PC-9 (cell line): ENCODE measurements at regions not wholly inside any gene's neighbourhood (a gene's known extent, or its start where the extent isn't known, plus 50 kb on each side); places are given as distances from the start of the nearest gene placed in this dataset.

ENCODE experiments used
- BruUV-seq: library from RNA; stranded (reverse); fragments of 400-500 nt; replicated peaks from 2 replicates; lab custom pipeline; 2021; lab: Mats Ljungman, UMichigan
- CTCF ChIA-PET: fragments of 300-600 bp; sonication (Branson Sonifier 250); formaldehyde crosslinking; loops from one replicate; lab custom pipeline; 2022; ENCODE audit warnings: antibody characterized with exemption; lab: Charles Lee
- POLR2A ChIA-PET: fragments of 300-600 bp; sonication (Branson Sonifier 250); formaldehyde crosslinking; loops from one replicate; lab custom pipeline; 2022; ENCODE audit warnings: antibody characterized with exemption; ENCODE audit not compliant: unreplicated experiment; lab: Charles Lee
- DNase-seq, 2 experiments: peaks; one replicate each; pipeline versions ENCODE4 v3.0.0 to v3.0.0-alpha.2; 2015 to 2022; ENCODE audit warnings: mixed read lengths in 1 of 2
- H2AFZ ChIP-seq: fragments of 200-600 bp; sonication (generic); 2 replicates; pipeline ENCODE4 v1.8.1; 2017; ENCODE audit warnings: antibody characterized with exemption
- H3F3A ChIP-seq: fragments of 200-600 bp; sonication (generic); 2 replicates; pipeline ENCODE4 v1.8.1; 2017; ENCODE audit warnings: antibody characterized with exemption, mild to moderate bottlenecking, low read depth; ENCODE audit not compliant: insufficient read depth
- H3K27ac ChIP-seq: fragments of 200-600 bp; sonication (generic); 2 replicates; pipeline ENCODE4 v1.6.1; 2016; ENCODE audit warnings: mixed run types
- H3K27me3 ChIP-seq: fragments of 200-600 bp; sonication (generic); 2 replicates; pipeline ENCODE4 v1.6.1; 2016; ENCODE audit warnings: low read depth, mixed run types; ENCODE audit not compliant: insufficient read depth
- H3K36me3 ChIP-seq: fragments of 200-600 bp; sonication (generic); 2 replicates; pipeline ENCODE4 v1.6.1; 2016; ENCODE audit warnings: low read depth, mixed run types
- H3K4me1 ChIP-seq: fragments of 200-600 bp; sonication (generic); replicated peaks from 2 replicates; pipeline ENCODE4 v1.6.1; 2016; ENCODE audit warnings: mixed run types; ENCODE audit not compliant: insufficient read depth
- H3K4me2 ChIP-seq: fragments of 200-600 bp; sonication (generic); 2 replicates; pipeline ENCODE4 v1.6.1; 2017; ENCODE audit warnings: mixed run types
- H3K4me3 ChIP-seq: fragments of 200-600 bp; sonication (generic); 2 replicates; pipeline ENCODE4 v1.6.1; 2016; ENCODE audit warnings: mixed run types
- H3K79me2 ChIP-seq: fragments of 200-600 bp; sonication (generic); 2 replicates; pipeline ENCODE4 v1.6.1; 2017; ENCODE audit warnings: low read depth, mixed run types
- H3K9me2 ChIP-seq: fragments of 200-600 bp; sonication (generic); 2 replicates; pipeline ENCODE4 v1.8.1; 2017; ENCODE audit warnings: mild to moderate bottlenecking; ENCODE audit not compliant: insufficient read depth
- H3K9me3 ChIP-seq: fragments of 200-600 bp; sonication (generic); 2 replicates; pipeline ENCODE4 v1.8.1; 2016; ENCODE audit warnings: low read depth; ENCODE audit not compliant: insufficient read depth
- H4K20me1 ChIP-seq: fragments of 200-600 bp; sonication (generic); 2 replicates; pipeline ENCODE4 v1.8.1; 2017; ENCODE audit not compliant: insufficient read depth
- CTCF ChIP-seq: fragments of 200-600 bp; sonication (generic); conservative IDR thresholded peaks from 2 replicates; pipeline ENCODE4 v1.6.1; 2017; ENCODE audit warnings: mixed run types, antibody characterized with exemption, mild to moderate bottlenecking, moderate library complexity
- EZH2 ChIP-seq: fragments of 200-600 bp; sonication (generic); IDR thresholded peaks from 2 replicates; pipeline ENCODE4 v1.8.0; 2017; ENCODE audit warnings: antibody characterized with exemption, low read depth
- intact Hi-C: fragments of 100-400 bp; cut with micrococcal nuclease; formaldehyde crosslinking; loops from one replicate; pipeline ENCODE4 v1.10.0; 2022; ENCODE audit not compliant: unreplicated experiment

- Histone ChIP-seq H3K27me3 (peaks cover 93% of the 10 kb centered on the region), H3K27ac (no peak overlapping the region), H3K79me2 (no peaks in the 10 kb centered on the region), H3K36me3 (no peaks in the 10 kb centered on the region), H3K9me3 (no peaks in the 10 kb centered on the region), H3K4me2 (no peak overlapping the region), H3K4me1 (no peaks in the 10 kb centered on the region), H2AFZ (no peak overlapping the region), H3F3A (no peaks in the 10 kb centered on the region), H3K9me2 (no peaks in the 10 kb centered on the region), H3K4me3 (no peak overlapping the region), H4K20me1 (no peaks in the 10 kb centered on the region; the same call in 1 of the 2 replicates)
- BruUV-seq = no TSS peak
- intact Hi-C loops = no loop called here
- DNase-seq = no peak
- POLR2A ChIA-PET = no interaction called here
- CTCF ChIA-PET = no interaction called here
- TF ChIP-seq CTCF (no peak), EZH2 (no peak)
These were observed 306.9 kb downstream of the QKI start for GRCh38 chr6:163721435-163721834.

- ChIA-PET CTCF (no interaction called here), POLR2A (no interaction called here)
- Histone ChIP-seq H3K4me2 (no peak overlapping the region), H3K4me3 (no peak overlapping the region), H3K27me3 (peaks cover 89% of the 10 kb centered on the region), H4K20me1 (no peaks in the 10 kb centered on the region; the same call in 1 of the 2 replicates), H3K79me2 (no peaks in the 10 kb centered on the region), H3K4me1 (no peaks in the 10 kb centered on the region), H3K9me3 (no peaks in the 10 kb centered on the region), H2AFZ (no peak overlapping the region), H3F3A (no peaks in the 10 kb centered on the region), H3K9me2 (no peaks in the 10 kb centered on the region), H3K27ac (no peak overlapping the region), H3K36me3 (no peaks in the 10 kb centered on the region)
- DNase-seq = no peak
- intact Hi-C loops = no loop called here
- no TSS peak for BruUV-seq
- TF ChIP-seq CTCF (no peak), EZH2 (no peak)
These were observed 306.1 kb downstream of the QKI start for GRCh38 chr6:163720460-163721235.

- no peaks in the 10 kb centered on the region for H3K79me2 ChIP-seq
- H3F3A ChIP-seq = no peaks in the 10 kb centered on the region
- H3K36me3 ChIP-seq = no peaks in the 10 kb centered on the region
- H3K9me2 ChIP-seq = no peaks in the 10 kb centered on the region
- H3K4me1 ChIP-seq = no peaks in the 10 kb centered on the region
- H3K27ac ChIP-seq = no peak overlapping the region
- no peak overlapping the region for H3K4me2 ChIP-seq
- H3K4me3 ChIP-seq = no peak overlapping the region
- no TSS peak for BruUV-seq
- POLR2A ChIA-PET = no interaction called here
- H3K9me3 ChIP-seq = no peaks in the 10 kb centered on the region
- peaks cover 89% of the 10 kb centered on the region for H3K27me3 ChIP-seq
- no peak overlapping the region for H2AFZ ChIP-seq
- TF ChIP-seq CTCF = no peak
- no peak for TF ChIP-seq EZH2
- H4K20me1 ChIP-seq = no peaks in the 10 kb centered on the region; the same call in 1 of the 2 replicates
- CTCF ChIA-PET = no interaction called here
- intact Hi-C loops = no loop called here
- DNase-seq = no peak
These were observed 305.5 kb downstream of the QKI start for GRCh38 chr6:163720005-163720404.
